ENCODE measurements at regions not wholly inside any gene's neighbourhood (a gene's known extent, or its start where the extent isn't known, plus 50 kb on each side); places are given as distances from the start of the nearest gene placed in this dataset.

DNA sequence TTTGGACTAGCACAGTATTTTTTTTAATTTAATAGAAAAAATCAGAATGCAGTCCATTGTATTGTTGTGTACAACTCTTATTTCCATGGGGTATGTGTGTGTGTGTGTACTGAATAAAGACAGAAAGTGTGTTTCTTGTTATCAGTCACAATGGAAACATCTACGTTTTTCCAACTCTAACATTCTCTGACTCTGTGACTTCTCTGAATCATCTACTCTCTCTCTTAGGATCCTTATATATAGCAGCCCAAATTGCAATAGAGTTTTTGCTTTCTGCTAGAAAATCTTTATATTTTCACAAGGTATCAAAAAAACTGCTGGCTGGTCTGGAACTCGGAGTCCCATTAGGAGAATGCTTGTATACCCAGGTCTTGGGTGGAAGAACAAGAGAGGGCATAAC lies 138.9 kb upstream of the ARID2 start:
- no peak for DNase-seq

DNA sequence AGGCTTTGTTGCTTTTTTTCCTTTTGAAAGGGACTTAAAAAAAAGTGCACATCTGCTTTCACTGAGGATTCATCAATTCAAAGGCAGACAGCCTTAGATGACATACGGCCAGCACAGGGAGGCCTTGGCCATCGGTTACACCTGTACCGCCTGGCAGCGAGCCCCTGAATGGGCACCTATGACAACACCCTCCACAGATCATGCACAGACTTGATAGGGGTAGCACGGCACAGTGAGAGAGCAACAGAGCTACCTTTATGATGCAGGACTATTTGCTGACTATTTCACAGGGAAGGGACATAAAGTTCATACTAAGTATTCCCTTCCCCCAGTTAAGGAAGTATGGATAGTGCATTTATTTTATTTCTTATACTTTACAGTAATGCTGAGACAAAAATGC lies 137.9 kb upstream of the ARID2 start:
- DNase-seq = no peak

DNA sequence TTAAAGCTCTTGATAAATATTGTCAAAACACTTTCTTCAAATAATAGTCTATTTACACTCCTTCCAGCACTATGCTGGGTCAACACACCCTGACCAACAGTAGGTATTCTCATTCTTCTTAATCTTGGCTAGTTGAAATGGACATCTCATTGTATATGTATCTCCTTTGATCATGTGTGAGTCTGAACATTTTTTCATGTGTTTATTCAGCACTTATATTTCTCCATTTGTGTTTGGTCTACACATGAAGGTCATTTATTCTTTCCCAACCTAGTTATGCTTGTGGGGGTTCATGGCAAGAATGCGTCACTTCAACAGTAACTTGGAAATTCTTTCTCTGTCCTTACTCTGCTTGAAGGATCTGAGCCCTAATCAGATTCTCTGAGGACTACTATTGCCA lies 133.1 kb upstream of the ARID2 start:
- DNase-seq = no peak

DNA sequence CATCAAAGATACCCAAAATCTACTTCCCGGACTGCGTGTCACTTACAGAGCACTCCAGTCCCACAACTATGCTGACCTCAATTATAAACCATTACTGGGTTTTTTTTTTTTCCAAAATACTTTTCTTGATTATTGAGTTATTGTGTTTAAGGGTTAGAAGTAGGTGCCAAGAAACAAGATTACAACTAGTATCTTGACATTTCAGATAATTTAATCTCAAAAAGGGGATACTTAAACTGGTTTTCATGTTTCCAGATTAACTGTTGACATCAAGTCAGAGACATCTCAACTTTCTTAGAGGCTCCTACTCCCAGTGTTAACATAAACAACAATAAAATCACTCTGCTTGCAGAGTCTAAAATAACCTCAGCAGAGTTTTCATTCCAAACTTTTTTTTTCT lies 131.2 kb upstream of the ARID2 start:
- no peak for DNase-seq

DNA sequence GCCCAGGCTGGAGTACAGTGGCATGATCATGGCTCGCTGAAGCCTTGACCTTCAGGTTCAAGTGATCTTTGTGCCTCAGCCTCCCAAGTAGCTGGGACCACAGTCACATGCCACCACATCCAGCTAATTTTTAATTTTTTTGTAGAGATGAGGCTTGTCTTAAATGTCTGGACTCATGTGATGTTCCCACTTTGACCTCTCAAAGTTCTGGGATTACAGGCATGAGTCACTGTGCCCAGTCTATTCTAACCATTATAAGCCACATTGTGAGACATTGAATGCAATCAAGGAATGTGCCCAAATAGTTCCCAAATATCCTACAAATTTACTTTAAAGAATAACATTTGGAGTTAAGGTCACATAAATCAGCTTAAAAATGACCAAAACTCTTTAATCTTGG lies 130.7 kb upstream of the ARID2 start:
- no peak for DNase-seq

DNA sequence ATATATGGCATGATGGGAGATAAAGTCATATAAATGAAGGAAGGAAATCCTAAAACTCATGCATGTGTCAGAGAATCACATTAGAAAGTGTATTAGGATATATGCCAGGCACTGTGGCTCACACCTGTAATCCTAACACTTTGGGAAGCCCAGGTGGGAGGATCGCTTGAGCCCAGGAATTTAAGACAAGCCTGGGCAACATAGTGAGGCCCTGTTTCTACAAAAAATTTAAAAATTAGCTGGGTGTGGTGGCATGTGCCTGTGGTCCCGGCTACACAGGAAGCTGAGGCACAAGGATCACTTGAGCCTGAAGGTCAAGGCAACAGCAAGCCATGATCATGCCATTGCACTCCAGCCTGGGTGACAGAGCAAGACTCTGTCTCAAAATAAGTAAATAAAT lies 130.3 kb upstream of the ARID2 start:
- DNase-seq = no peak

DNA sequence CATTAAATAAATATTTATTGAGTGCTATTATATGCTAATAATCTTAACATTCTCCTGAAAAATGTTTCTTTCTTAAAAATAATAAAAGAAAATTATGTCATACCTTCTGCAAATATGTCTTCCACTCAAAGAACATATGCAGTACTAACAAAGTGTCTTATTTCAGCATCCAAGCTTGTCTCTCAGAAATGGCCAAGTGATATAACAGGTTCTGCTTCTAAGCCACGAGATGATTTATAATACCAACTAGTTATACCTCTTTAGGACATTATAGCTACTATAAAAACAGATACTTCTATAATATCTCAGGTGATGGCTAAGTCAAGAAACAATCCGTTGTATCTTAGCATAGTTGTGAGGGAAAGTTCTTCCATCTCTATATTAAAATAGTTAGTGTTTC lies 128.1 kb upstream of the ARID2 start:
- no peak for DNase-seq

DNA sequence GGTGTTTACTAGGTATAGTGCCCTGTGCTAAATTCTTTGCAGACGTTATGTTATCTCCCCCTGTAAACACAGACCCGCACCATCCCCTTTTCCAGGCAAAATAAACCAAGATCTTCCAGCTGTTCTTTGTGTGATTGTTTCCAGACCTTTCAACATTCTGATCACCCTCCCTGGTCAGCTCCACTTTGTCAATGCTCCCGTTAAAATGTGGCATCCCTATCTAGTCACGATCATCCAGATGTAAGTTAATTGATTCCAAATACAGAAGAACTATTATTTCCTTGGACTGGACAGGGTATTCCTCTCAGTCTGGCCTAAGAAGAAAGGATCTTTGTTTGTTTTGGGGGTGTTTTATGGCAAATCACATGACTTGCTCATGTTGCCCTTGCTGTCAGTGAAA lies 127.6 kb upstream of the ARID2 start:
- no peak for DNase-seq

DNA sequence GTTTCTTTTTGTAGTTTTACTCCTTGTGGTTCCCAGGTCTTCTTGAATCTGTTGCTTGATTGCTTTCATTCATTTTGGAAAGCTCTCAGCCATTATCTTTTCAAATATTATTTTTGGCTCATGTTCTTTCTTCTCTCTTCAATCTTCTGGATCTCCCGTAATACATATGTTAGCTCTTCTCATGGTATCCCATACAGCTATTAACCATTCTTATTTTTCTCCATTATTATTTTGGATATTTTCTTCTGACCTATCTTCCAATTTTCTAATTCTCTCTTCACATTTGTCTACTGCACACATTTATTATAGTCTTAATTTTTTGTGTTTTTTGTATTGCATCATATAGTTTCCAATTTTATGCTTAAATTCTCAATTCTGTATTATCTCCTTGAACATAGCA lies 123.9 kb upstream of the ARID2 start:
- DNase-seq = no peak

DNA sequence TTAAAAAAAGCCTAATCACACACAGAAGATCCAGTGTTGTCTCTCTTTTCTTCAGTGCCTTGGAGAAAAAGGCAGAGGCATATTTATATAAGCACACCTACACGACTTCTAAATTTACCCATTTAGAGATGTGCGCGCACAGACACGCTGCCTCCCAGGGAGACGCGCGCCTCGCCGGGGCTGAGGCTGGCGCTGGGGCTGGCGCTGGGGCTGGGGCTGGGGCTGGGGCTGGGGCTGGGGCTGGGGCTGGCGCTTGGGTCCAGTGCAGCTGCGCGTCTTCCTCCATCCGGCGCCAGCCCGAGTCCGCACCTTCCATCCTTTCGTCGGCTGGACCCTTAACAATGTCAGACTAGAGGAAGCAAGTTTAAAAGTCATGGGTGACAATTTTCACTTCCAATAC lies 118.4 kb upstream of the ARID2 start:
- no peak for DNase-seq

DNA sequence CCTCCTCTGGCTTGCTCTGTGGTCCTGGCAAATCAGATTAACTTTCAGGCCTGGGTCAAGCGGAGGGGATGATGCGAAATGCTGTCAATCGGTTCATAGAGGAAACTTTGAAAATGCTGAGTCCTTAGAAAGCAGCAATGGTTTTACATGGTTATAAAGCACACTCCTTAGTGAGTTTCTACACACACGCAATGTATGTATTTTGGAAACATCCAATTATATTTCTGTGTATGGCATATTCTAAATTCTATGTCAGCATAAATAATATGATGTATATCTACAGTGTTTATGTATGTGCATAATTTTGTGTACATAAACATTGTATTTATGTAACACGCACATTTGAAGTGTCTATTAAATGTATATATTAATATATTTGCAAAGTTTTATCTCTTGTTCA lies 118.0 kb upstream of the ARID2 start:
- DNase-seq = no peak

DNA sequence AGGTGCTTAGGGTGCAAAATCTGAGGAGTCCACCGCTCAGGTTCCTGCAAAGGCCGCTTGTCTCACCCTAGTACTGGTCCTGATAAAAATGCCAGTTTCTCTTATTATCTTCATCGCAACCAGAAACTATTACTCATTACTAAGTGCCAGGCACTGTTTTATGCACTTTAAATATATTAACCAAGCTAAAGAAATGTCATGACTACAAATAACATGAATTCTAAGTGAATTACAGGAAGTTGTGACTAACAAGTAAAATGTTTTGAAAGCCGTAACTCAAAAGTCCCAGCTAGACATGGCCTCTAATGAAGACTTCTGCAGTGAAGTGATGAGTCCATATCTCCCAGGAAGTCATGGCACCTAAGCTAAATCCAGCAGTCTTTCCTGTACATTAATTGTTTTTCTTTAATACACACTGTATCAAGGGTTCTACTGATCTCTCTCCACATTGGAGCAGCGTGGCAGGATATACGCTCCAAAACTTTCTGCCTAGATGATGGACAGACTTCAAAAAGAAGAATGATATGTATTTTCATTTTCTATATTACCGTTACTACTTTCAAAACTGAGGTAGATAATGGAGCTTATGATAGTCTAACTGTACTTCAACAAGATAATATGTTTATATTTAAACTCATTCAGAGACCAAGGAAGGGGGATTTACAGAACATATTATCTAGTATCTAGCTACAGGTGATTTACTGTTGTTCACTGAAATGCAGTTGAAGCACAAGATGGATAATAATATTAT lies 117.3 kb upstream of the ARID2 start:
- no peak for DNase-seq

DNA sequence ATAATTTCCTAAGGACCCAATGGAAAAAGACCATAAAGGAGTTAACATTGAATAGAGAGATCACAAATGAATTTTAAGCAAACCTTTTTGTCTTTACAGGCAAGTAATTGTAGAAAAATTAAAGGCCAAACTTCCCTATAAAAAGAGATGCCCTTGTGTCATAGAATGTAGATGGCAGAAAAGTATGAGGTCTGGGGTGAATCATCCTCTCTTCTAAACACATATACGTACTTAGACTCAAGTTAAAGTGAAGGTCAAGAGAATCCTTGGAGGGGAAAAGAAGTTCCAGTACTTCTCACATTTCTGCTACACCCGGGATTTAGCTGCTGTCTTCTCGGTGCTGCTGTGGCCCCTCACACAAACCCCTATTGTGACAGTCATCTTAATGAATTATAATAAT lies 116.2 kb upstream of the ARID2 start:
- DNase-seq = no peak

DNA sequence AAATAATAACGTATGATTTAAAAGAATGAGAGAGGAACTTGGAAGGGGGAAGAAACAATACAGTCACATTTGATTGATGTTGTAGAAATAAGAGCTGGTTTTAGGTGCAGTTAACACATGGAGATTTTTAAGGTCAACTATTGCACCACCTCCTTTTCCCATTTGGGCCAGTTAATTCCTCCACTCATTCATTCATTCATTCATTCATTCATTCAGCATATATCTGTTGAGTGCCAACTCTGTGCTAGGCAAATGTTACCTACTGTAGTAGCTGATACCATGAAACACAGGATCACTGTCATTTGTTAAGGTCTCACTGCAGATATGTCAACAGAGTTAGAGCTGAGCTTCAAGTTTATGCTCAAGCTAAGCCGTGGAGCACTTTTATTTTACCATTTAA lies 115.7 kb upstream of the ARID2 start:
- no peak for DNase-seq

DNA sequence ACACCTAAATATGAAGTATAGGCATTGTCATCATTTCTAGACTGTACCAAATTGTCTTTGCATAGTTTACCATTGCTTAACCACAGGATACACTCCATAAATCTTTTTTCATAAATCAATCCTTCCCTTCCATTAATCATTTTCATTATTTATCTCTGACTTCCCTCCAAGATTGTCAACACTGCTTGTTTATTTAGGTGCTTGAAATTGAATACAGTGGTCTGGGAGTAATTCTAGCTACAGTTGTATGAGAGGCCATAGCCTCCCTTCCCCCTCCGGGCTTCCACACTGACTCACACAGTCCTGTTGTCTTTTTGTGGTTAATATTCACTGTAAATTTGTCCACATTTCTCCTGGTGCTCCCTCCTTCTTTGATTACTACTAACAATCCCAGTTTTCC lies 114.2 kb upstream of the ARID2 start:
- no peak for DNase-seq

DNA sequence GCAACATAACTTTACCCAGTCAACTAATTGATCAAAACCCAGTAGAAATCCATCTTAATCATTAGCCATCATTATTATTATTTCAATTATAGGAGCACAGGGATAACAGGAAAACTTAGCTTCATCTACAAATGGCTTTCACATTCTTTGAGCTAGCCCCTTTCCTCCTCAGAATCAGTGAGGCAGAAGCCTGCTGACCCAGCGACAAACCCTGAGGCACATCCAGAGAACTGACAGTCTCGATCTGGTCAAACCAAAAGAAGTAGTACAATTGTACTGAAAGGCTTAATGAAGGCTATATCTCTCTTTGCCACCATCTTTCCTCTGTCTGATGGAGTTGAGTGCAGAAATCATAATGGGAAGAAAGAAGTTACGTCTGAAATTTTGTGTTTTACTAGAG lies 109.8 kb upstream of the ARID2 start:
- DNase-seq = no peak

DNA sequence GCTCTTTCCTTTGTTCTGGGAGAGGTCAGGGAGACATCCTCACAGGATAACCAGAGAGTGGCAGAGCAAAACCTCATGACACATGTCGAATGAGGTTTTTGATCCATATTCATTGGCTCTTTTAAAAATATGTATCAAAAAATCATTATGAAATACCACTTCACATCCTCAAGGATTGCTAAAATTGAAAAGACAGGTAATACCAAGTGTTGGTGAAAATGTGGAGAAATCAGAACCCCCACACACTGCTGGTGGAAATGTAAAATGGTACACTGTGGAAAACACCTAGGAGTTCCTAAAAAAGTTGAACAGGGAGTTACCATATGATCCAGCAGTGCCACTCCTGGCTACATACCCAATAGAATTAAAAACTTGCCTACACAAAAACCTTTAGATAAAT lies 107.8 kb upstream of the ARID2 start:
- no peak for DNase-seq

DNA sequence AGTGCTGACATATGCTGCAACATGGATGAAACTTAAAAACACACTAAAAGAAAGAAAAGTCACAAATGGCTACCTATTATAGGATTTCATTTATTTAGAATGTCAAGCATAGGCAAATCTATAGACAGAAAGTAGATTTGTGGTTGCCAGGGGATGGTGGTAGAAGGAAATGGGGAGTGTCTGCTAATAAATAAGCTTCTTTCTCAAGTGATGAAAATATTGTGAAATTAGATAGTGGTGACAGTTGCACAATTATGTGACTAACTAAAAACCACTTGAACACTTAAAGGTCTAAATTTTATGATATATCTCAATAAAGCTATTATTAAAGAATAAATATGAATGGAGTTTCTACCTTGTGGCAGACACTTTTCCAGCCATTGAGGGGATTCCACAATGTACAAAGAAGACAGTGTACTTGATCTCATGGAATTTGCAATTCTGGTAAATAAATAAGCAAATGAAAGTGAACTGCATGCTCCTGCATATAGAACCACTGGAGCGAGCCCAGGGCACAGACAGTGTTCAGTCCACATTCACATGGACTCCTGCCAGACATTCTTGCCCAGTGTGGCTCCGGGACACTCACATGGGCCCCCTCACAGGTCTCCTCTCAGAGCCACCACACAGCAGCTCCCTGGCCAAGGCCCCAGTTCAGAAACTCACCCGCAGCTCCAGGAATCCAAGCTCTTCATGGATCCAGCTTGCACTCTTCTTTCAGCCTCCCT lies 107.1 kb upstream of the ARID2 start:
- no peak for DNase-seq

DNA sequence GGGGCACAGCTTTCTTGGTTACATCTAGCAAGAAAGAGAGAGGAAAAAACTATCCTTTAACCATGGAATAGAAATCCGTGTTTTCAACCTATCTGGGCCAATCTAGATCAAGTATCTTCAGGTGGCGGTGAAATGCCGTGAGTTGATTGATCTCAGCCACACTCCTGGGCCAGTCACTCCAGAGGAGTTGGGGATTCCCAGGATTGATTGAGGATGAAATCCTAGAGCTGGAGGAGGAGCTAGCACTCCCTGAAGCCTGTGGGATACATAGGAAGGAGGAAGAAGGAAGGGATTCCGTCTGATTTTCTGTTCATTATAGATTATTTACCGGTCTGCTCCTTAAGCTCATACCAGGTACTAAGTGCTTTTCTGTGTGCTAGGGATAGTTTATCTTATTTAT lies 106.3 kb upstream of the ARID2 start:
- DNase-seq = no peak

DNA sequence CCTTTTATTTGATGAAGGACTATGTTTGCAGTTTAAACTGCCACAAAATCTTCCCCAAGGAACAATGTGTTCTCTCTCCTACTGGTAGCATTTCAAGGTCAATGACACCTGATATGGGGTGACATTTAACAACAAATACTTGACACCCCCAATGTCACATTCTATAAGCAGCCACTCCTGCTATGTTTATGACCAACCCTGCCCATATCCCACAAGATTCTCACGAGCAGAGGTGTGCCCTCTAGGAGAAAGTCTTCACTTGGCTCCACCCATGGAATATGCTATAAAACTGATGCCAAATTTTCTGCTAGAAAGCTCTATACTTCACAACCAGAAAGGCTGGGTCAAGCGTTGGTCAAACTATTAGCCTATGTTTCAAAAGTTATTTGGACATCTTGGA lies 105.6 kb upstream of the ARID2 start:
- no peak for DNase-seq

DNA sequence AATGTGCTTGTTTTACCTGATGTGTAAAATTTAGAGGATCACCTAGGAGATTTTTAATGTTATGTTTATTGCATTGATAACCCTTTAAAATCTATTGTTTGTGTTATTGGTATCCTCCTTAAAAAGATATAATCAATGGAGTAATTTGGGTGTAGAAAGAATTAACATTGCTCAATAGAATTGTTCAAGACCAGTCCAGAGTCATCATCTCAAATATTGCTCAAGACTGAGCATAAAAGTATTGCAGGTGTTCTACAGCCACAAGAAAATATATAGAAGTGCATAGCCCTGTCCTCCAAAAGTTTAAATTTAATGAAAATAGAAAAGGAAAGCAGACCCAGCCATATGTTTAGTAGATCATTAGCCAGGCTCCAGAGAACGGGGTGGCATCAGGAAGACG lies 102.5 kb upstream of the ARID2 start:
- DNase-seq = no peak

DNA sequence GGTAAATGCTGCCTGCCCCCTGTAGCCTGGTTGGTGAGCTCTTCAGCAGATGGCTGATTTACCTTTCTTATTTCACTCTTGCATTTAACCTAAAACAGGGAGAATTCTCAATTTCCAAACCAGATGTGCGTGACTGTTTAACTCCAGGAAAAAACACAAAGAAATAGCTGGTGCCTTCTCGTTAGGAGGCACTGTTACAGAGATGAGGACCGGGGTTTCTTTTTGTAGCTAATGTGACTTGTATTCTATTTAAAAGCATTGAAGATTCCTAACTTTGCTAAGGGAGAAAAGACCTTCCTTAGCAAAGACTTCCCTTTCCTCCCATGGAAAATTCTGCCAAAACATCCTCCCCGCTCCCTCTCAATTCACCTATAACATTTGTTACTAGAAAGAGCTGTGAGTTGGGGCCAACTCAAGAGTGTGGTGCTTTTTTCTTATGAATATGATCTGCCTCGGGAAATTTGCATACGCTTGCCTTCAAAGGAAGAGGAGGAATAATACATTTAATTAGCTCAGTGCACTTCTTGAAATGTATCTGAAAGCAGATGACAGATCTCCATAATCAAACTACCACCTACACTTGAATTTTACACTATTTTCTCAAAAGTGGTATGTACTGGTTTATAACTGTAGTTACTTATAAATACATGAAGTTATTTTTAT lies 102.0 kb upstream of the ARID2 start:
- no peak for DNase-seq

DNA sequence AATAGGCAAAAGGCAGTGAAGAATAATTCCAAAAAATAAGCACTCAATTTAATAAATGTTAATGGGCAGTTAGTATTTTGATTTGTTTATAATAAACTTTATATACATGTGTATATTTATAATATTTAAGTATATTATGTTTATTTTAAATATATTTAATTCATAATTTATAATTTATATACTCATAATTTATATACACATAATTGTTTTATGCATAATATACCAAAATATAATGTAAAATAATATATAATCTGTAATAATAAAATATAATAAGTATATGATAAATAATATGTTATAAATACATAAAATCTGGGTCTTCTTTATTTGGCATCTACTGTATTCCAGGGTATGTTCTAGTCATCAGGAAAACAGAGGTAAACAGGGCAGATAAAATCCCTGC lies 100.2 kb upstream of the ARID2 start:
- DNase-seq = no peak

DNA sequence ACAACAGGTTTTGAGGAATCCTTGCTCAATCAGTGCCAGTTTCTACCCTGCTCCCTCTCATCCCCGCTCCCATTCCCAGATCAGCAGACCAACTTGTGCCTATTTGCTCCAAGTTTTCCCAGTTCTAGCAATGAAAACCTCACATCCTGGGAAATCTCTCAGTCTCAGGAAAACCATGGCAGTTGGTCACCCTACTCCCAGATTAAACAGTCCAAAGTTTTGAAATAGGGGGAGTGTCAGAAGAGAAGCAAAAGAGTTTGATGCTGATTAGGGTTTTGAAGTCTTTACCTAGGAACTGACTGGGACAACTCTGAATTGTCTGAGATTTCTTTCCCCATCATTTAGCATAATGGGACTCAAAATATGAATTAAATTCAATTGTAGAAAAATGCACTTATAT lies 95.8 kb upstream of the ARID2 start:
- DNase-seq = no peak
